HEK293 (cell line): ENCODE measurements at regions not wholly inside any gene's neighbourhood (a gene's known extent, or its start where the extent isn't known, plus 50 kb on each side); places are given as distances from the start of the nearest gene placed in this dataset.

Experiments
- CTCF ChIP-seq: fragments of 450-650 bp; formaldehyde crosslinking; IDR thresholded peaks from 2 replicates; pipeline ENCODE4 v1.5.1; 2016; ENCODE audit warnings: missing biosample characterization, missing genetic modification characterization
- PBX3 ChIP-seq: sonication (generic); formaldehyde crosslinking; IDR thresholded peaks from 2 replicates; pipeline ENCODE4 v1.8.1; 2022; ENCODE audit warnings: mild to moderate bottlenecking, moderate library complexity, missing genetic modification reagents
- PRDM10 ChIP-seq: fragments of 450-650 bp; formaldehyde crosslinking; IDR thresholded peaks from 2 replicates; pipeline ENCODE4 v1.5.1; 2016; ENCODE audit warnings: missing biosample characterization, missing genetic modification characterization
- REST ChIP-seq: fragments of 450-650 bp; formaldehyde crosslinking; IDR thresholded peaks from 2 replicates; pipeline ENCODE4 v1.5.1; 2016; ENCODE audit warnings: missing biosample characterization, missing genetic modification characterization
- SETDB1 ChIP-seq: IDR thresholded peaks from one replicate; pipeline ENCODE4 v1.6.1; 2017; ENCODE audit warnings: mild to moderate bottlenecking, low read length, moderate library complexity, mixed read lengths; ENCODE audit not compliant: insufficient read length
- SP2 ChIP-seq: fragments of 450-650 bp; formaldehyde crosslinking; IDR thresholded peaks from 2 replicates; pipeline ENCODE4 v1.5.1; 2016; ENCODE audit warnings: missing biosample characterization, missing genetic modification characterization
- TCF7L2 ChIP-seq: IDR thresholded peaks from 2 replicates; pipeline ENCODE4 v1.6.1; 2011; ENCODE audit warnings: low read depth, mild to moderate bottlenecking, inconsistent platforms, low read length, moderate library complexity, borderline replicate concordance
- ZNF133 ChIP-seq: fragments of 450-650 bp; formaldehyde crosslinking; IDR thresholded peaks from 2 replicates; pipeline ENCODE4 v1.5.1; 2016; ENCODE audit warnings: missing biosample characterization, missing genetic modification characterization
- ZNF175 ChIP-seq: fragments of 450-650 bp; formaldehyde crosslinking; IDR thresholded peaks from 2 replicates; pipeline ENCODE4 v1.5.1; 2016; ENCODE audit warnings: missing biosample characterization, missing genetic modification characterization
- ZNF2 ChIP-seq: fragments of 450-650 bp; formaldehyde crosslinking; IDR thresholded peaks from 2 replicates; pipeline ENCODE4 v1.5.1; 2016; ENCODE audit warnings: missing biosample characterization, missing genetic modification characterization
- ZNF354C ChIP-seq: fragments of 450-650 bp; formaldehyde crosslinking; IDR thresholded peaks from 2 replicates; pipeline ENCODE4 v1.5.1; 2016; ENCODE audit warnings: missing biosample characterization, missing genetic modification characterization, low read depth, borderline replicate concordance

DNA sequence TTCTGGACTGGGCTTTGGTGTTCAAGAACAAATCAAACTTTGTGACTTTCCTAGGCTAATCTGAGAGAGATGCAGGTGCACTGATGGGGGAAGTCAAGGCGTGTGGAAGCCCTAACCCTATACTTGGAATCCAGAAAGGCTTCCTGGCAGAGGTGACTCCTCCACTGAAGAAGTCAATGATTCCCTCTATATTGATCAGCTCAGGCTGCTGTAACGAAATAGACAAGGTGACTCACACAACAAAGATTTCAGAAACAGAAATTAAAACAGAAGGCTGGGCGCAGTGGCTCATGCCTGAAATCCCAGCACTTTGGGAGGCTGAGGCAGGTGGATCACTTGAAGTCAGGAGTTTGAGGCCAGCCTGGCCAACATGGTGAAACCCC lies 69.6 kb upstream of the GGTA1 start:
- no peak for TF ChIP-seq PBX3 (CRISPR knock-in tag)
- TF ChIP-seq ZNF354C (tag by site-specific recombination), result no peak
- no peak for TF ChIP-seq CTCF
- TF ChIP-seq ZNF2 (tag by site-specific recombination), result no peak
- no peak for TF ChIP-seq SETDB1
- no peak for TF ChIP-seq SP2 (tag by site-specific recombination)
- TF ChIP-seq ZNF133 (tag by site-specific recombination), result no peak
- TF ChIP-seq REST (tag by site-specific recombination), result no peak
- TF ChIP-seq TCF7L2, result no peak
- no peak for TF ChIP-seq PRDM10 (tag by site-specific recombination)
- TF ChIP-seq ZNF175 (tag by site-specific recombination), result no peak
